Activated CD4-positive, alpha-beta T cell treated with anti-CD3 and anti-CD28 coated beads, Interleukin-2, amount 50 U/mL, for 1 hour (primary cell): ENCODE measurements at regions not wholly inside any gene's neighbourhood (a gene's known extent, or its start where the extent isn't known, plus 50 kb on each side); places are given as distances from the start of the nearest gene placed in this dataset.

Experiments used
- DNase-seq: peaks from one replicate; pipeline ENCODE4 v3.0.0-alpha.2; 2020

DNA sequence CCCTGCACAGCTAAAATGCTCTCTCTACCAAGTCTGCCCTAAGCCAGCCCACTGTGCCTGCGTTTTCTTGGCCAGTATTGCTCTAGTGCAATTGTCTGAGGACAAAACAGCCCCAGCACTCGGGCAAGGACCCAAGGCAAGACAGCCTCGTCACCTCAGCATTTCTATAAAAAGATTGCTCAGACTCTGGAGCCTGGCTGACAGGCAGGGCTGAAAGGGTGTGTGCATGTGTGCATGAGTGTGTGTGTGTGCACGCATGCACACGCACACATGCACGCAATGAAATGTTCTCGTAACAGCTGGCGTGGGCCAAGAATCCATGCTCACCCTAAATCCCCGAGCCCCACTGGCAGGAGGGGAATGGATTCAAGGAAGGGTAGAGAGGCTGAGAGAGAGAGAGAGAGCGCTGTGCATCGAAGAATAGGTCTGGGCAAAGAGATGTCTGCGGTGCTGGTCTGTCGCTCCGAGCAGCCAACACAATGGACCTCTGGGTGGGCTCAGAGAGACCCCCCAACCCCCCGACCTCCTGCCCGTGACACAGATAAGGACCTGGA is 579.2 kb downstream of the BCOR start:
- DNase-seq: no peak

GRCh38 chrX:39519030-39519488 is 578.7 kb downstream of the BCOR start:
- DNase-seq: no peak

GRCh38 chrX:39519566-39520301 is 578.0 kb downstream of the BCOR start:
- DNase-seq: no peak

- DNase-seq: no peak
Measured at GRCh38 chrX:39525758-39526157, 572.0 kb downstream of the BCOR start.

- DNase-seq: no peak
Measured at GRCh38 chrX:39527025-39527424, 570.7 kb downstream of the BCOR start.

GRCh38 chrX:39528161-39528916 is 569.4 kb downstream of the BCOR start:
- no peak for DNase-seq

- no peak for DNase-seq
Measured at GRCh38 chrX:39532761-39533160, 565.0 kb downstream of the BCOR start.

DNA sequence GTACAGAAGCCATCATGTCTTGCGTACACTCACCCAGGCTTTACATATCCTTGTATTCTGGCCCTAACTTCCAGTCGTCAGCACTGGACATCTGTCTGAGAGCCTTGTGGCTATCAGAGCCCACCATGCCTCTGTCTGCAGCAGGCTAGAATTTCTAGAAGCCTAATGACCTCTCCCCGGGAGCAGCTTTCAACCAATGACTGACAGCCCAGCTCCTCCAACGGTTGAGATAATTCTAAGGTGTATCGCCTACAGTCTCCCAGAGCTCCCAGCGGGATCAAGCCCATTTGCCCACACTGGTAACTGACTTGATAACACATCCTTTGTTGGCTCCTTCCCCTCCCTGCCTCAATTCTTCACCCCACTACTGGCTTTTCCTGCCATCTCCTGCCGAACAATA is 562.8 kb downstream of the BCOR start:
- no peak for DNase-seq

- no peak for DNase-seq
Measured at GRCh38 chrX:39536211-39536610, 561.5 kb downstream of the BCOR start.

GRCh38 chrX:39541881-39542280 is 555.9 kb downstream of the BCOR start:
- DNase-seq: no peak

GRCh38 chrX:39542316-39542715 is 555.4 kb downstream of the BCOR start:
- DNase-seq: no peak

GRCh38 chrX:39550795-39551361 is 546.9 kb downstream of the BCOR start:
- no peak for DNase-seq

- DNase-seq: no peak
Measured at GRCh38 chrX:39551762-39552161, 546.0 kb downstream of the BCOR start.

- no peak for DNase-seq
Measured at GRCh38 chrX:39555431-39555830, 542.3 kb downstream of the BCOR start.

DNA sequence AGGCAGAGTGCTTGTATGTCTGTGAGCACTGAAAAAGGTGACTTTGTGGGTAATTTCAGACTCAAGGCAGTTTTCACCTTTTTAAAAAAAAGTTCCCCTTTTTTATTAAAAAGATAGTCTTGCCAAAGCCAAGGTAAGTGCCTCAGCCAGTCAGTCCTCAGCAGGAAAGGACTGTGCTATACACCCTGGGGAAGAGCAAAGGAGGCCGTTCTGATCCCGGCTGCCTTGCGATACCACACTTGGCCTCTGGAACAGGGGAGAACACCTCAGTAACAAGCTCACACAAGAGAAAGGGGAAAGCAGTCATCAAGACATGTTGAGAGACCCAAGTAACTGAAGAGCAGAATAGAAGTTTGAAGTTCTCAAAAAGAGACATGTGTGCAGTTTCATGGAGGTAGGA is 541.7 kb downstream of the BCOR start:
- DNase-seq: no peak

GRCh38 chrX:39559229-39559628 is 538.5 kb downstream of the BCOR start:
- DNase-seq: no peak

DNA sequence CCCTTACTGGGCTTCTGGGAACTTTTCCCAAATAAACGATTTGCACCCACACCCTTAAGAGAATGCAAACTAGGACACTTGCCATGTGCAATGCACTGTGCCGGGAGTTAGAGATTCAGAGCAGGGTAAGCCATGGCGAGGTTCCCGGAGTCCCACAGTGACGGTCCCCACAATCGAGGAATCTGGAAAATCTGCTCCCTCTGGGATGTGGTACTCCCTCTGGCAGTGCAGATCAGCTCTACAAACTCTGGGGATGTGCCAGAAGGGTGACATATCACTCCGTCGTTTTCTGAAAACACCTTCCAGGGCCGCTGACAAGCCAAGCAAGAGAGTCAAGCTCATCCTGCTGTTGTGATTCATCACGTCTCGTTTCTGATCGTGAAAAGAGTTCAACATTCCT is 537.5 kb downstream of the BCOR start:
- no peak for DNase-seq

DNA sequence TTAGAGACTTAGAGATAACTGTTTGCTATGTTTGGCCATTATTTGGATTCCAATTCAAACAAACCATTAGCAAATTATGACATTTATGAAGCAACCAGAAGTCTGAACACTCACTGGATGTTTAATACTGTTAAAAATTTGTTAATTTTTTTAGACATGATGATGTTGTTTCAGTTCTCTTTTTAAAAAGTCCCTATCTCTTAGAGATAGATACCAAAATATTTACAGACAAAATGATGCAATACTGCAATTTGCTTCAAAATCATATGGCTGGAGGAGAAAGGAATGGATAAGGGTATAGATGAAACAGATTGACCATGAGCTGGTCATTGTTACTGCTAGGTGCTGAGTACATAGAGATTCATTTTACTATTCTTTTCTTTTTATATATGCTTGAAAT is 534.6 kb downstream of the BCOR start:
- DNase-seq: no peak

DNA sequence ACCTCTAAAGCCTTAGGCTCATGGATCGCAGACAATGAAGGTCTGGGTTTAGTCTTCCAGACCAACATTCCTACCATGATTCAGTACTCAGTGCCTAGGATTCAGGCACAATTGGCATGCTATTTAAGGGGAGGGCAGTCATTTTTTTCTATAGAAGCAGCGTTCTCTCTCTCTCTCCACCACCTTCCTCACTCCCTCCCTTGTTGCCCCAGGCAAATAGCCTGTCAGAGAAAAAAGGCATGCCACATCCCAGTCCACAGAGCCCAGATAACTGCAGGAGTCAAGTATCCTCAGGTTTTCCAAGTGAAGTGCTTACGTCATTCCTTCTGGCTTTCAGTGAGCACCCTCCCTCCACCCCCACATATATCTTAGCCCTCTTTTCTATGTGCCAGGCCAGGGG is 533.0 kb downstream of the BCOR start:
- DNase-seq: no peak

- DNase-seq: no peak
Measured at GRCh38 chrX:39574178-39574577, 523.6 kb downstream of the BCOR start.

- DNase-seq: no peak
Measured at GRCh38 chrX:39576041-39576872, 521.5 kb downstream of the BCOR start.

DNA sequence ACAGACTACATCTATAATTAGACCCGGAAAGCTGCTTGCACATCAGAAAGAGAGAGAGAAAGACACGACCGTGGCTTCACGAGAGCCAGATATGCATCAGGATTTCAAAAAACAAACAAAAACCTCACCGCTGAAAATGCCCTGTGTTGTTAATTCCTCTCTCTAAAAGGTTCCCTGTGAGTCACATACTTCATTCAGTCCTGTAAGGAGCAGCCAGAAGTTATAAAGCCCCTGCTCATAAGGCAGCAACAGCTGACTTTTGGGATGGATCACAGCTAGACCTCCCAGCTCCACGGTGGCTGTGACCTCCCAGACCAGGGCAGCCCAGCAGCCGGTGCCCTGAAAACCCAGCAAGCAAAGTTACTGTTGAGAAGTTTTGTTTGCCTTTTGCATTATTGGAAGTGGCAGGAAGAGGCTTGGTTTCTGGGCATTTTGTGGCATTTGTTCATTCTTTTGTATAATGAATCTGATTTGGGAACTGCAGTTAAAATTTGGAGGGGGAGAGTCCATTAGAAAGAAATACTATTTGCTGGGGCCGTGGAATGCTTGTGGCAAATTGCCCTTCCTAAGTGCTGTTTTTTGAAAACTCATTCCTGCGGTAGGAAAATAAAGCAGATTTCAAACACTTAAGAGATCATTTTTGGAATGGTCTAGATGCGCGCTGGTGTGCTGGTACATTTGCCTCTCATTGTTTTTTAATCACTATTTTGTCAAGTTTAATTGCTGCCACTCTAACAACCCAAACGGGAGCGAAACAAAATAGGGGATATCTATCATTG is 520.4 kb downstream of the BCOR start:
- DNase-seq: no peak
